Dendritic cell treated with granulocyte-macrophage colony-stimulating factor and Interleukin-4, amounts not matched to agents 40 ng/mL and 50 ng/mL, for 4 days (primary cell): ENCODE measurements at regions not wholly inside any gene's neighbourhood (a gene's known extent, or its start where the extent isn't known, plus 50 kb on each side); places are given as distances from the start of the nearest gene placed in this dataset.

Source experiments
- H3K27ac Mint-ChIP-seq: one replicate; pipeline ENCODE4 v1.8.0; 2022; ENCODE audit warnings: mild to moderate bottlenecking, mixed read lengths
- H3K27me3 Mint-ChIP-seq: one replicate; pipeline ENCODE4 v1.8.0; 2022; ENCODE audit warnings: mild to moderate bottlenecking, mixed read lengths
- H3K36me3 Mint-ChIP-seq: one replicate; pipeline ENCODE4 v1.8.0; 2022; ENCODE audit warnings: low read depth, mixed read lengths
- H3K4me1 Mint-ChIP-seq: one replicate; pipeline ENCODE4 v1.8.0; 2022; ENCODE audit warnings: low read depth, mixed read lengths
- H3K4me3 Mint-ChIP-seq: one replicate; pipeline ENCODE4 v1.8.0; 2022; ENCODE audit warnings: mild to moderate bottlenecking, moderate library complexity, mixed read lengths
- H3K9me3 Mint-ChIP-seq: one replicate; pipeline ENCODE4 v1.8.0; 2022; ENCODE audit warnings: mixed read lengths
- intact Hi-C: fragments of 100-400 bp; cut with micrococcal nuclease; formaldehyde crosslinking; loops from one replicate; pipeline ENCODE4 v1.15.0; 2022

DNA sequence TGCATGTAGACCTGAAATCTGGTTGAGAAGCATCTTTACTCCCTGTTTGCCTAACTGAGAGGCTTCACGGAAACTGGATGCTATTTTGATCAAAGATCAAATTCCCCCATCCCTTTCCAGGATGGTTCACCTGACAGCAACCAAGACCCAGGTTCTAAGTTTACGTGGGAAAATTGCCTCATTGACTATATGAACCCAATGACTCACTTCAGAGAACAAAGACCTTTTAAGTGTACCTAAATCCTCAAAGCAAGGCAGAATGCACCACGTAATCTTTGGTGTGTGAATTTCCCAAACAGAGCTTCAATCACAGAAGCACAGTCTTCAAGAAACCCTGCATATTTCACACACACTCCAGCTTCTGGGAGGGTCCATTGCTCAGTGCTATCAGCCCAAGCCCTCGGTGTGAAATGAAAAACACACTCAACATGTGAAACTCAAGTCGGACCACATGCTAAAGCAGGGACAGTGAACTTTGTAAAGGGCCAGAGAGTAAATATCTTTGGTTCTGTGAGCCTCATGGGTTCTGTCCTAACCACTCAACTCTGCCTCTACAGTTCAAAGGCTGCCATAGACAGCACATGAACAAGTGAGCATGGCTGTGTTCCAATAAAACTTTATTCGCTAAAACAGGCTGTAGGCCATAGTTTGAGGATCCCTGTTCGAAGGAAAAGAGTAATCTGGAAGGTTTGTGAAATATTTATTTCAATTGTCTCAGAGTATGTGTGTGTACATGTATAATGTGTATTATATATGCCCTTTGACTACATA is 275.6 kb upstream of the FOXK1 start:
- H3K36me3 Mint-ChIP-seq = no peaks in the 10 kb centered on the region
- no peaks in the 10 kb centered on the region for H3K27me3 Mint-ChIP-seq
- intact Hi-C loops = no loop called here
- peaks cover 41% of the 10 kb centered on the region for H3K9me3 Mint-ChIP-seq
- H3K4me1 Mint-ChIP-seq = no peaks in the 10 kb centered on the region
- no peak overlapping the region for H3K27ac Mint-ChIP-seq
- H3K4me3 Mint-ChIP-seq = no peak overlapping the region

DNA sequence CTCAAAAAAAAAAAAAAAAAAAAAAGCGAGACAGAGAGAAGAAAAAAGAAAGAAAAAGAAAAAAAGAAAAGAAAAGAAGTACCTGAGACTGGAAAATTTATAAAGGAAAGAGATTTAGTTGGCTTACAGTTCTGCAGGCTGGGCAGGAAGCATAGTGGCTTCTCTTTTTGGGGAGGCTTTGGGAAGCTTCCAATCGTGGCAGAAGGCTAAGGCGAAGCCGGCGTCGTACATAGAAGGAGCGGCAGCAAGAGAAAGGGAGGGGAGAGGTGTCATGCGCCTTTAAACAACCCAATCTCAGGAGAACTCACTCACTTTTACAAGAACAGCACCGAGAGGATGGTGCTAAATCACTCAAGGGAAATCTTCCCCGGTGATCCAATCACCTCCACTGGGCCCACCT is 272.1 kb upstream of the FOXK1 start:
- Mint-ChIP-seq H3K27ac (no peak overlapping the region), H3K4me1 (no peaks in the 10 kb centered on the region), H3K4me3 (no peak overlapping the region), H3K36me3 (no peaks in the 10 kb centered on the region), H3K27me3 (no peaks in the 10 kb centered on the region), H3K9me3 (peaks cover 29% of the 10 kb centered on the region)
- intact Hi-C loops = no loop called here

DNA sequence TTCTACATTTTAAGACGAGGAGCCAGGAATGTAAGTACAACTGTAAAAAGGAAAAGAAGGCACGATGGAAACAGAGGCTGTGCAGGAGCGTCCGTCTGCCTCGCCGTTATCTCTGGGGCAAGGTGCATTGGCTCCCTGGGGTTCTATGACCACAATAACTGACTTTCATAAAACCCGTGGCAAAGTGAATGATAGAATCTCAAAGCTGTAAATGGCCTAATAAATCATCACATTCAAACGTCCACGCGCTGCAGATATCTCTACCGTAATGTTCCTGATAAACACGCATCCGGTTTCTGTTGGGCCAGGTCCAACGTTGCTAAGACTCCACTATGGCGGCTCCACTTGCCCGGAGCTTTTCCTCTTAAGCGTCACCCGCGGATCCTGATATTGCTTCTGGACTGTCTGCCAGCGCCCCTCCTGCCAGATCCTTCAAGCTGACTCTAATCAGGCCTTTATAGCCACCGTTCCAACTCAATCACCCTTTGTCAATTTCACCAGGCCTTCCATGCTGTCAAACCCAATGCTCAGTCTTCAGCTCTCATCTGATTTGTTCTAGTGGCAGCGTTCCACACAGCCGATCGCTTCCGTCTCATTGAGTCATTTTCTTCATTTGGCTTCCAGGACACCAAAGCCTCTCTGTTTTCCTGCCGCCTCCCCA is 265.6 kb upstream of the FOXK1 start:
- Mint-ChIP-seq H3K27me3 (no peaks in the 10 kb centered on the region), H3K4me1 (no peaks in the 10 kb centered on the region), H3K36me3 (no peaks in the 10 kb centered on the region), H3K9me3 (peaks cover 50% of the 10 kb centered on the region), H3K4me3 (no peak overlapping the region), H3K27ac (no peak overlapping the region)
- intact Hi-C loops = no loop called here

DNA sequence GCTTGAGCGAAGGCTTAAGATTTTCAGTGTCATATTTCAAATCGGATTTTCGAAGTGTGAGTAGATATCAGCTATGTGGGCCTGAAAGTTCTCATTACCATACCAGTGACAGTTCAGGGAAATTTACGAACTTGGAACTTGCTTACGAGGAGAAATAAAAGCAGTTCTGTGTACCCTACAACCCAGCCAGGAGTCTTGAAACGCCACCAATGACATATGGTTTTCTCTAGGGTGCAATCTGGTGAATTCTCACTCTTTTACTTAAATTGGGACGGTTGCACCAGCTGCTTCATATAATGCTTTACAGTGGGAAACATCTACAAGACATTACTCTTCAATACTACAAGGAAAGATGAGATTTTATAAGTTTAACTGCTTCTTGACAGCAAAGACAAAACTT is 253.6 kb upstream of the FOXK1 start:
- peaks cover 63% of the 10 kb centered on the region for H3K9me3 Mint-ChIP-seq
- H3K36me3 Mint-ChIP-seq = no peaks in the 10 kb centered on the region
- no peaks in the 10 kb centered on the region for H3K4me1 Mint-ChIP-seq
- intact Hi-C loops = no loop called here
- no peak overlapping the region for H3K4me3 Mint-ChIP-seq
- no peak overlapping the region for H3K27ac Mint-ChIP-seq
- no peaks in the 10 kb centered on the region for H3K27me3 Mint-ChIP-seq

DNA sequence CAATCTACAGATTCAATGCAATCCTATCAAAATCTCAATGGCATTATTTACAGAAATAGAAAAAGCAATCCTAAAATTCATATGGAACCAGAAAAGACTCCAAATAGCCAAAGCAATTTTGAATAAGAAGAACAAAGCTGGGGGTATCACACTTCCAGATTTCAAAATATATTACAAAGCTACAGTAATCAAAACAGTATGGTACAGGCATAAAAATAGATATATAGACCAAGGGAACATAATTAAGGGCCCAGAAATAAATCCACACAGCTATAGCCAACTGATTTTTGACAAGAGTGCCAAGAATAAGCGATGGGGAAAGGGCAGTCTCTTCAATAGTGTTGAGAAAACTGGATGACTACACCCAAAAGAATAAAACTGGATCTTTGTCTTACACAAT is 251.9 kb upstream of the FOXK1 start:
- no peaks in the 10 kb centered on the region for H3K4me1 Mint-ChIP-seq
- H3K9me3 Mint-ChIP-seq = peaks cover 59% of the 10 kb centered on the region
- H3K27ac Mint-ChIP-seq = no peak overlapping the region
- intact Hi-C loops = no loop called here
- no peaks in the 10 kb centered on the region for H3K36me3 Mint-ChIP-seq
- no peaks in the 10 kb centered on the region for H3K27me3 Mint-ChIP-seq
- no peak overlapping the region for H3K4me3 Mint-ChIP-seq

DNA sequence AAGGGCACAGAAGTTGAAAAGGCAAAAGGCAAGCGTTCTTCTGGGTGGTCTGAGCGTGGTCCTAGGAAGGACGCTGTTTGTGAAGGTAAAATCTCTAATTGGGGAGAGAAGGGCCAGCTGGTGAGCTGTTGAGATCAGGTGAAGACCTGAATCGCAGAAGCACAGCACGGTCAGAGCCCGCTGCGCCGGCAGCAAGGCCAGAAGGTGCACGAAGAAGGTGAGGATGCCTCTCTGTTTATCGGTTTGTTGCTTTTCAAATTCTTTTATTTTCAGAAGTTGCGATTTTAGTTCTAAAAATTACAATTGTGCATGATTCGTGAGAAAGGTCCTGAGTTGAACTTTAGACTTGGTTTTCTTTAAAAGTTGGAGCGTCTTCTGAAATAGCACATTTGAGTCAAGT is 247.8 kb upstream of the FOXK1 start:
- intact Hi-C loops = no loop called here

DNA sequence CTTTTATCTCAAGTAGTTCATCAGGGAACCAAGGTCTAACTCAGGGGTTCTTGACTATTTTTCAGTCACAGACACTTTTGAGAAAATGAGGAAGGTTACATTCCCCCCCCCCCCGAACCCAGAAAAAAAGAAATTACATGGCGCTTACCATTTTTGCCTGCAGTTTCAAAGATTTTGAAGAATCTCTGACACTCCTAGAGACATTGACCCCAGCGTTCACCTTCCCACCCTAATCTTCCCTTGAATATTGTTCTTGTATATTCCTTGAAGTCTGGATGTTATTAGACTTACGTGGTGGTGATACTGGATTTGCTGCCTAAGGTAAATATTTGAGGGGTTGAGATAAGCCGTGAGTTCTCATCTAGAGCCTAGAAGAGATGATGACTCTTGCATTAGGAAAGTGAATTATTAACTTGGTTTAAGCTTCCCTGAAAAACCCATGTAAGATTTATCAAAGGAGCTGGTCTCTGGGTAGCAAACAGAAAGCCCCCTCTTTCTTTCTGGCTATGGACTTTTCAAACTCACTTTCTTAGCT is 245.7 kb upstream of the FOXK1 start:
- Mint-ChIP-seq H3K4me1 (no peaks in the 10 kb centered on the region), H3K27me3 (peaks cover 3% of the 10 kb centered on the region), H3K36me3 (no peaks in the 10 kb centered on the region), H3K9me3 (peaks cover 25% of the 10 kb centered on the region), H3K27ac (no peak overlapping the region), H3K4me3 (no peak overlapping the region)
- intact Hi-C loops = no loop called here

More for the DNA sequence above, 247.8 kb upstream of the FOXK1 start:
- Mint-ChIP-seq H3K4me1 (no peaks in the 10 kb centered on the region), H3K4me3 (no peak overlapping the region), H3K9me3 (peaks cover 37% of the 10 kb centered on the region), H3K27ac (no peak overlapping the region), H3K27me3 (peaks cover 3% of the 10 kb centered on the region), H3K36me3 (no peaks in the 10 kb centered on the region)

DNA sequence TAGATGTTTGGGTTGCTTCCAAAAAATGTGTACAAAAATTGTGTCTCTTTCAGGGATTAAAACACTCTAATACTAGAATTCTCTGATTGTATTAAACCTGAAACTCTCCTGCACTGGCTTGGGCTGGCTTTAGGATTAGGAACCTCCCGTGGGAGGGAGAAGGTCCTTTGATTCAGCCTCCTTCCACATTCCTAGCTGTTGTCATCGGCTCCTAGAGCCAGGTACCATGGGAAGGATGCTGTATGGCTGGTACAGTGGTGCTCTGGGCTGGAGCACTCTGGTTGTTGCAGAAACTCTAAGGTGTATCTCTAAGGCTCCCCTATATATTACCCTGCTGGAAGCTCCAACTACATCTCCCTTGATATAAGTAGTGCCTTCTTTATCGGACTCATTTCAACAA is 245.2 kb upstream of the FOXK1 start:
- Mint-ChIP-seq H3K4me3 (no peak overlapping the region), H3K9me3 (peaks cover 21% of the 10 kb centered on the region), H3K36me3 (no peaks in the 10 kb centered on the region), H3K4me1 (no peaks in the 10 kb centered on the region), H3K27me3 (peaks cover 3% of the 10 kb centered on the region), H3K27ac (no peak overlapping the region)
- intact Hi-C loops = no loop called here

DNA sequence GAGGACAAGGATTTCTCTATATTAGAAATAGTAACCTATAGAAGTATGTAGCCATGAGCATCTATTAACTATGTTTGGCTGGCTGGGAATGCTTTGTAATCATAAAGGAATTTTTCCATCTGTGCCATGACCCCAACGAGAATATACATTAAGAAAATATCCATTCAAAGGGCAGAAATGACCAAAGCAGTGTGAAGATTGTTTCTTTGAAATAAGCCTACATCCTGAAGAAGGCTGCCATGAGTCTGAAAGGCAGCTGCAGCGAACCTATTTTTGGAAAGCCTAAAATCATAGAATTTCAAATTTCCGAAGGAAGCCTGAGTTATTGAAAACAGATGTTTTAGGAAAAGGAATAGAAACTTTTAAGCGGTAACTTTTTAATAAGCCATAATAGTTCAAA is 244.2 kb upstream of the FOXK1 start:
- no peaks in the 10 kb centered on the region for H3K4me1 Mint-ChIP-seq
- H3K27me3 Mint-ChIP-seq = peaks cover 3% of the 10 kb centered on the region
- peaks cover 16% of the 10 kb centered on the region for H3K9me3 Mint-ChIP-seq
- H3K4me3 Mint-ChIP-seq = no peak overlapping the region
- H3K36me3 Mint-ChIP-seq = no peaks in the 10 kb centered on the region
- intact Hi-C loops = no loop called here
- no peak overlapping the region for H3K27ac Mint-ChIP-seq

DNA sequence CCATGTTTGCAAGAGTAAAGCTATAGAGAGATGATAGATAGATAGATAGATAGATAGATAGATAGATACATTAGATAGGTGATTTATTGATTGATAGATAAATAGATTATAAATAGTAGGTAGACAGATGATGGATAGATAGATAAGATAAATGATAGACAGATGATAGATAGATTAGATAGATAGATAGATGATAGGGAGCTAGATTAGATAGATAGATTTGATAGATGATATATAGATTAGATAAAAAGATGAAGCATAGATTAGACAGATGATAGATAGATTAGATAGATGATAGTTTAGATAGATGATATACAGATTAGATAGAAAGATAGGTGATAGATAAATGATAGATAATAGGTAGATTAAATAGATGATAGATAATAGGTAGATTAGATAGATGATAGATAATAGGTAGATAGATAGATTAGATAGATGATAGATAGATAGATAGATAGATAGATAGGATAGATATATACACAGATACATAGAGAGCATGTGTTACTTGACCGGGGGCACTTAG is 243.3 kb upstream of the FOXK1 start:
- H3K27me3 Mint-ChIP-seq = peaks cover 3% of the 10 kb centered on the region
- H3K4me1 Mint-ChIP-seq = no peaks in the 10 kb centered on the region
- H3K36me3 Mint-ChIP-seq = no peaks in the 10 kb centered on the region
- intact Hi-C loops = no loop called here
- H3K4me3 Mint-ChIP-seq = no peak overlapping the region
- peaks cover 19% of the 10 kb centered on the region for H3K9me3 Mint-ChIP-seq
- H3K27ac Mint-ChIP-seq = no peak overlapping the region

DNA sequence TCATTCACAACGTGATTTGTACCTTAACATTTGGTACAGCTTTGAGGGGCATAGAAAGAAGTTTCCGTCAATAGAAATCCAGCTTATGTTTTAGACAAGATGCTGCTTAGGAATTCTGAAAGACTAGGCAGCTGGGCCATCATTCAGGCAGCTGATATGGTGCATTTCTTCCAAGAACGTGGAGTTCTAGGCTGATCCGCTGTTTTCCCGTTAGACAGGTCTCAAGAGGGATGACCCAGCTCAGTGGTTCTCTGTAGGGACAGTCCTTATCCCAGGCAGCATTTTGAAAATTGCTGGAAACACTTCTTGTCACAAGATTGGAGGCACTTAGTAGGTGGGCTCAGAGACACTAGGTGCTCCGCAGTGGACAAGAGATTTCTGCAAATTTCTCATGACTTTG is 242.7 kb upstream of the FOXK1 start:
- Mint-ChIP-seq H3K27ac (no peak overlapping the region), H3K27me3 (peaks cover 3% of the 10 kb centered on the region), H3K4me1 (no peaks in the 10 kb centered on the region), H3K36me3 (no peaks in the 10 kb centered on the region), H3K4me3 (no peak overlapping the region), H3K9me3 (peaks cover 18% of the 10 kb centered on the region)
- intact Hi-C loops = no loop called here

DNA sequence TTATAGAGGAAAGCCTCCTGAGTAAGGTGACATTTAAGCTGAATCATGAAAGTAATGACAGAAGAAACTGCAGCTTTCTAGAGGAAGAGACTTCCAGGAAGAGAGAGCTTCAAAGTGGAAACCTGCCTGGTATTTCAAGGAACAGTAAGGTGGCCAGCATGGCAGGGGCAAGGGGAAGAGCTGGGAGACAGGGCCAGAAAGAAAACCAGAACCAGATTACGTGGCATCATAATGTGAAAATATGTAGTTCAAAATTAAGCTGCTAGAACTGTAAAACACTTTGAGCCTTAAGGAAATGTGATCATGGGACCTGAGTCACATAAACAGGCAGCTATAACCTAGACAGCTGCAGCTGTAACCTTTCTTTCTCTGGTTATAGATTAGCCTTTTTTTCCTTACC is 238.0 kb upstream of the FOXK1 start:
- Mint-ChIP-seq H3K4me3 (no peak overlapping the region), H3K27me3 (no peaks in the 10 kb centered on the region), H3K9me3 (peaks cover 22% of the 10 kb centered on the region), H3K4me1 (no peaks in the 10 kb centered on the region), H3K27ac (no peak overlapping the region), H3K36me3 (no peaks in the 10 kb centered on the region)
- intact Hi-C loops = no loop called here

DNA sequence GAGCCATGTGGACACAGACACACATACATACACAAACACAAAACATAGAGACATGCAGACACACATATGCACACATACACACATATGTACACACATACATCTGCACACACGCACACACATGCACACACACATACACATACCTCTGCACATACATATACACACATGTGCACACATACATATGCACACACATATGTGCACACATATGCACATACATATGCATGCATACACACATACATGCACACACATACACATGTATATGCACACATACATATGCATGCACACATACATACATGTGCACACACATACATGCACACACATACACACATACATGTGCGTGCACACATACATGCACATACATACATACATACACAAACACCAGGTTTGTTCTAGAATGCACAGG is 236.3 kb upstream of the FOXK1 start:
- no peaks in the 10 kb centered on the region for H3K36me3 Mint-ChIP-seq
- intact Hi-C loops = no loop called here
- peaks cover 22% of the 10 kb centered on the region for H3K9me3 Mint-ChIP-seq
- H3K27me3 Mint-ChIP-seq = no peaks in the 10 kb centered on the region
- no peak overlapping the region for H3K27ac Mint-ChIP-seq
- H3K4me3 Mint-ChIP-seq = no peak overlapping the region
- H3K4me1 Mint-ChIP-seq = no peaks in the 10 kb centered on the region

DNA sequence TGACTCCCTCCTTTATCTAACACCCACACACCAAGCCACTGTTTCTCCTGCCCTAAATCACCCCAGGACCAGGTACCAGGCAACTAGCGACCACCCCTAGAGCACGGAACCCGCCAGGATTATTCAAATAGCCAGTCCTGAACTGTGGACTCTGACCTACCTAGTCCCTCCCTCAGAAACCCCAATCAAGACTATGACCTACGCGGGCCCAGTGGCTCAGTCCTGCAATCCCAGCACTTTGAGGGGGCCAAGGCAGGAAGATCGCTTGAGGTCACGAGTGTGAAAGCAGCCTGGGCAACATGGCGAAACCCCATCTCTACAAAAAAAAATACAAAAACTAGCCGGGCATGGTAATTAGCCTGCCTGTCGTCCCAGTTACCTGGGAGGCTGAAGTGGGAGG is 232.8 kb upstream of the FOXK1 start:
- H3K4me3 Mint-ChIP-seq = no peak overlapping the region
- peaks cover 13% of the 10 kb centered on the region for H3K9me3 Mint-ChIP-seq
- no peak overlapping the region for H3K27ac Mint-ChIP-seq
- no peaks in the 10 kb centered on the region for H3K36me3 Mint-ChIP-seq
- intact Hi-C loops = no loop called here
- H3K27me3 Mint-ChIP-seq = no peaks in the 10 kb centered on the region
- no peaks in the 10 kb centered on the region for H3K4me1 Mint-ChIP-seq
